ENCODE measurements at regions not wholly inside any gene's neighbourhood (a gene's known extent, or its start where the extent isn't known, plus 50 kb on each side); places are given as distances from the start of the nearest gene placed in this dataset.

DNA sequence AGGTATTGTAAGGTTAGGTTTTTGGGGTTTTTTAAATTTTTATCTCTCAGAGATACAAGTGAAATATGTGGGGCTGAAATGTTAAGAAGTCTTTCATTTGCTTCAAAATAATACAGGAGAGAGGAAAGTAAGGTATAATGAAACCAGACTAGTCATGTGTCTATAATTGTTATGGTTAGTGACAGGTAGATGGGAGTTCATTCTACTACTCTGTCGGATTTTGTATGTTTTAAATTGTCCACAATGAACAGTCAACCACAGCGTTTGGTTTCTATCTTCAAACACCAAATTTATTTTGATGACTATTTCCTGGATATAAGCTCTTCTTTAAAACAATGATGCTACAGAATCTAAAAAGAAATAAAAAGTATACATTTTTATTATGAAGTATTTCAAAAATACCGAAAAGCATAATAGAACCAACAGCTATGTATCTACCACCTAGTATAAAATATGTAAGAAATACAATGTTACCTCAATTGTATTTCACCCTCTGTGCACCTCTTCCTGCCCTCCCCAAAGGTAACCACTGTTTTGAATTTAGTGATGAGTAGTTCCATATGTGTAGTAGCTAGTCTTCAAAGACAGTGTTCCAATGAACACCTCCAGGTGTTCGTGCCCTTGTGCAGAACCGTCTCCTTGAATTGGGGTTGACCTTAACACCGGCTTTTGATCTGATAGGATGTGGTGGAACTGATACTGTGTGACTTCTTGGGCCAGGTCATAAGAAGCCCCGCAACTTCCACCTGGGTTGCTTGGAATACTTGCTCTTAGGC lies 74.8 kb upstream of the CDK1 start:
- TF ChIP-seq CTCF (conservative IDR thresholded peaks at IDR 0.05; ENCODE audit: low read depth): no peak
- POLR2A ChIA-PET (ENCODE audit: low non-redundant PET): interaction anchor here (0.6 kb wide), 1 partner anchor 8 kb away, joined by 3 read pairs; no protein-coding TSS in a partner anchor
- DNase-seq (ENCODE audit: low spot score): no peak
- CTCF ChIA-PET: no interaction called here
- H3K27ac ChIP-seq: no peak overlapping the region

- ChIA-PET POLR2A (ENCODE audit: low non-redundant PET) (no interaction called here), CTCF (no interaction called here)
- H3K27ac ChIP-seq: no peak overlapping the region
- DNase-seq (ENCODE audit: low spot score): no peak
- TF ChIP-seq CTCF (conservative IDR thresholded peaks at IDR 0.05; ENCODE audit: low read depth): no peak
Measured at GRCh38 chr10:60687679-60688078, 90.6 kb upstream of the CDK1 start.

GRCh38 chr10:60684091-60684490 lies 94.2 kb upstream of the CDK1 start:
- no peak for TF ChIP-seq CTCF (conservative IDR thresholded peaks at IDR 0.05; ENCODE audit: low read depth)
- DNase-seq (ENCODE audit: low spot score): no peak
- ChIA-PET CTCF (no interaction called here), POLR2A (ENCODE audit: low non-redundant PET) (no interaction called here)
- no peak overlapping the region for H3K27ac ChIP-seq

DNA sequence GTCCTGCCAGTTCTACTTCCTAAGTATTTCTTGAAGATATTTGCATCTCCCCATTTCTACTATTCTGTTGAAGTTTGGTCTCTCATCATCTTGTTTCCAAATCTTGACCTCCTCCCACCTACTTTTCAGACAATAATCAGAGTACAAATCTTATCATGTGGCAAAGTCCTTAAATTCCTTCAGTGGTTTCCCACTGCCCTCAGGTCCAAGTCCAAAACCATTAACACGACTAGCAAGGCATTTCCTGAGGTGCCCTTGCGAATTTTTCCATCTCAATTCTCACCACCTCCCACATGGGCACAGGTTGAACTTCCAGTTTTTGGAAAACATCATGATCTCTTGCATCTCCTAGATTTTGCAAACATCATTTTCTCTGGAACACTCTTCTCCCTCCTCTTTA lies 97.2 kb upstream of the CDK1 start:
- ChIA-PET POLR2A (ENCODE audit: low non-redundant PET) (no interaction called here), CTCF (no interaction called here)
- DNase-seq (ENCODE audit: low spot score): no peak
- H3K27ac ChIP-seq: no peak overlapping the region
- TF ChIP-seq CTCF (conservative IDR thresholded peaks at IDR 0.05; ENCODE audit: low read depth): no peak

GRCh38 chr10:60679388-60679990 lies 98.8 kb upstream of the CDK1 start:
- POLR2A ChIA-PET (ENCODE audit: low non-redundant PET): no interaction called here
- no peak for DNase-seq (ENCODE audit: low spot score)

DNA sequence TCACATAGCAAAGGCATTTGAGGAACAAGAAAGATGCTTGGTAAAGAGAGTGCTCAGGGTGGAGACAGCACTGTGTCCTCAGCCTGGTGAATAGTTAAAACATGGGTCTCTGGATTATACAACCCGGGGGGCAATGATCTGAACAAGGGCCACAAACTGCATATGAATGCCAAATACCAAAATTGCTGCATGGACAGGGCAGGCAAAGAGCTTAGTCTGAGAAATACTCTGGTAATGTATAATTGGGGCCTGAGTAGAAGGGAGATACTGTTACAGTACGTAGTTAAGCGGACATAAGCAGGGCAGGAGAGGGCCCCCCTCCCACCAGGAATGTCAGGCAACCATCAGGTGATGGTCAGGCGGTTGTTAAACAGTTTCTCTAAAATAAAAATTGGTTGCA lies 99.3 kb upstream of the CDK1 start:
- DNase-seq (ENCODE audit: low spot score): no peak
- ChIA-PET POLR2A (ENCODE audit: low non-redundant PET) (no interaction called here), CTCF (no interaction called here)
- TF ChIP-seq CTCF (conservative IDR thresholded peaks at IDR 0.05; ENCODE audit: low read depth): no peak
- no peak overlapping the region for H3K27ac ChIP-seq

More at GRCh38 chr10:60679388-60679990, 98.8 kb upstream of the CDK1 start:
- no peak overlapping the region for H3K27ac ChIP-seq
- TF ChIP-seq CTCF (conservative IDR thresholded peaks at IDR 0.05; ENCODE audit: low read depth): no peak
- CTCF ChIA-PET: no interaction called here
